Smooth muscle cell (in vitro differentiated cells): ENCODE measurements at regions not wholly inside any gene's neighbourhood (a gene's known extent, or its start where the extent isn't known, plus 50 kb on each side); places are given as distances from the start of the nearest gene placed in this dataset.

Experiments used
- DNase-seq: peaks from one replicate; lab custom pipeline; 2025; ENCODE audit not compliant: unreplicated experiment; lab: John Stamatoyannopoulos, UW
- H2AFZ ChIP-seq: fragments of 200-600 bp; sonication (generic); 2 replicates; pipeline ENCODE4 v1.6.0; 2016; ENCODE audit warnings: antibody characterized with exemption, low read depth, mild to moderate bottlenecking
- H3F3A ChIP-seq: fragments of 200-600 bp; sonication (generic); 2 replicates; pipeline ENCODE4 v1.6.0; 2017; ENCODE audit warnings: antibody characterized with exemption, low read depth
- H3K27ac ChIP-seq: fragments of 200-600 bp; sonication (generic); 2 replicates; pipeline ENCODE4 v1.5.1; 2016; ENCODE audit warnings: low read depth, mild to moderate bottlenecking
- H3K27me3 ChIP-seq: fragments of 200-600 bp; sonication (generic); 2 replicates; pipeline ENCODE4 v1.6.1; 2016; ENCODE audit warnings: low read depth, mild to moderate bottlenecking
- H3K36me3 ChIP-seq: fragments of 200-600 bp; sonication (generic); 2 replicates; pipeline ENCODE4 v1.5.1; 2016; ENCODE audit warnings: low read depth
- H3K4me1 ChIP-seq: fragments of 200-600 bp; sonication (generic); 2 replicates; pipeline ENCODE4 v1.5.1; 2016; ENCODE audit warnings: low read depth
- H3K4me2 ChIP-seq: fragments of 200-600 bp; sonication (generic); 2 replicates; pipeline ENCODE4 v1.6.0; 2016; ENCODE audit warnings: mild to moderate bottlenecking
- H3K4me3 ChIP-seq: fragments of 200-600 bp; sonication (generic); 2 replicates; pipeline ENCODE4 v1.5.1; 2016; ENCODE audit warnings: mild to moderate bottlenecking
- H3K79me2 ChIP-seq: fragments of 200-600 bp; sonication (generic); 2 replicates; pipeline ENCODE4 v1.6.0; 2016; ENCODE audit warnings: low read depth, mild to moderate bottlenecking
- H3K9ac ChIP-seq: fragments of 200-600 bp; sonication (generic); 2 replicates; pipeline ENCODE4 v1.6.0; 2016; ENCODE audit warnings: low read depth
- H3K9me3 ChIP-seq: fragments of 200-600 bp; sonication (generic); replicated peaks from 2 replicates; pipeline ENCODE4 v1.5.1; 2016; ENCODE audit warnings: low read depth
- H4K20me1 ChIP-seq: fragments of 200-600 bp; sonication (generic); 2 replicates; pipeline ENCODE4 v1.6.0; 2016; ENCODE audit warnings: low read depth
- CTCF ChIP-seq: fragments of 200-600 bp; sonication (generic); IDR thresholded peaks from 2 replicates; pipeline ENCODE4 v1.5.1; 2017; ENCODE audit warnings: borderline replicate concordance, mild to moderate bottlenecking, antibody characterized with exemption; ENCODE audit not compliant: insufficient read depth, poor library complexity, severe bottlenecking
- WGBS: methylation state at CpG from one replicate; pipeline ENCODE4 v1.1.7; 2016; ENCODE audit warnings: low lambda C conversion rate; 5-methylcytosine and 5-hydroxymethylcytosine counted together

- Histone ChIP-seq H3K4me1 (no peaks in the 10 kb centered on the region), H3K9me3 (no peaks in the 10 kb centered on the region), H3K9ac (no peak overlapping the region), H3K4me3 (no peak overlapping the region), H4K20me1 (no peaks in the 10 kb centered on the region), H3K4me2 (no peak overlapping the region), H3K27me3 (no peaks in the 10 kb centered on the region), H3K27ac (no peak overlapping the region), H3F3A (no peaks in the 10 kb centered on the region), H2AFZ (no peak overlapping the region), H3K36me3 (no peaks in the 10 kb centered on the region), H3K79me2 (no peaks in the 10 kb centered on the region)
- no peak for DNase-seq
- TF ChIP-seq CTCF, result no peak
These were observed 115.9 kb downstream of the KATNIP start for GRCh38 chr16:27665881-27666280.

GRCh38 chr16:27670071-27670810 lies 120.3 kb downstream of the KATNIP start:
- Histone ChIP-seq H3K4me1 (no peaks in the 10 kb centered on the region), H3K4me3 (no peak overlapping the region), H3K27me3 (no peaks in the 10 kb centered on the region), H3K4me2 (no peak overlapping the region), H3F3A (no peaks in the 10 kb centered on the region), H3K9me3 (no peaks in the 10 kb centered on the region), H3K9ac (no peak overlapping the region), H3K27ac (no peak overlapping the region), H2AFZ (no peak overlapping the region), H3K36me3 (no peaks in the 10 kb centered on the region), H3K79me2 (no peaks in the 10 kb centered on the region), H4K20me1 (no peaks in the 10 kb centered on the region)
- TF ChIP-seq CTCF, result no peak
- no peak for DNase-seq
- 88% methylated on average over 8 of the region's 8 CpGs for WGBS

GRCh38 chr16:27671410-27671809 lies 121.5 kb downstream of the KATNIP start:
- Histone ChIP-seq H3K4me1 (no peaks in the 10 kb centered on the region), H3K79me2 (no peaks in the 10 kb centered on the region), H3K9me3 (no peaks in the 10 kb centered on the region), H4K20me1 (no peaks in the 10 kb centered on the region), H3F3A (no peaks in the 10 kb centered on the region), H3K4me2 (no peak overlapping the region), H3K4me3 (no peak overlapping the region), H3K27ac (no peak overlapping the region), H3K36me3 (no peaks in the 10 kb centered on the region), H2AFZ (no peak overlapping the region), H3K27me3 (no peaks in the 10 kb centered on the region), H3K9ac (no peak overlapping the region)
- WGBS, result 95% methylated on average over 8 of the region's 8 CpGs
- DNase-seq, result no peak
- TF ChIP-seq CTCF, result no peak

- Histone ChIP-seq H3K4me1 (peaks cover 5% of the 10 kb centered on the region), H3F3A (no peaks in the 10 kb centered on the region), H3K4me2 (peak overlapping the region; percentile 31), H3K9ac (no peak overlapping the region), H3K27ac (peak overlapping the region; percentile 47), H2AFZ (no peak overlapping the region), H3K27me3 (no peaks in the 10 kb centered on the region), H3K4me3 (no peak overlapping the region), H3K36me3 (no peaks in the 10 kb centered on the region), H4K20me1 (no peaks in the 10 kb centered on the region), H3K79me2 (no peaks in the 10 kb centered on the region), H3K9me3 (no peaks in the 10 kb centered on the region)
- TF ChIP-seq CTCF, result no peak
- DNase-seq, result no peak
- 60% methylated on average over 4 of the region's 4 CpGs for WGBS
These were observed 126.9 kb downstream of the KATNIP start for GRCh38 chr16:27676839-27677238.
